ENCODE measurements at regions not wholly inside any gene's neighbourhood (a gene's known extent, or its start where the extent isn't known, plus 50 kb on each side); places are given as distances from the start of the nearest gene placed in this dataset.

- no peak for TF ChIP-seq ZNF462 (CRISPR knock-in tag; IDR thresholded peaks at IDR 0.05)
- no peak for TF ChIP-seq POLR2AphosphoS5 (IDR thresholded peaks at IDR 0.05; ENCODE audit: low read depth)
- no peak for TF ChIP-seq EZH2phosphoT487 (IDR thresholded peaks at IDR 0.05; ENCODE audit: unreplicated experiment)
Observed at GRCh38 chr6:169942173-169942572, 190.8 kb downstream of the ERMARD start (continued).

- H4K20me1 ChIP-seq (replicated peaks; ENCODE audit: insufficient read depth): no peaks in the 10 kb centered on the region
- H3K27ac ChIP-seq (ENCODE audit: low read depth): no peak overlapping the region
- H3K4me3 ChIP-seq: no peak overlapping the region
- Mint-ChIP-seq H3K27me3 (ENCODE audit: insufficient read depth, low read depth, poor library complexity) (peaks cover 14% of the 10 kb centered on the region), H3K27ac (no peak overlapping the region), H3K9me3 (peaks cover 6% of the 10 kb centered on the region; the same call in 2 of the 3 replicates), H3K36me3 (ENCODE audit: low read depth) (no peaks in the 10 kb centered on the region), H3K4me3 (no peak overlapping the region), H3K4me1 (peaks cover 4% of the 10 kb centered on the region)
- H3K79me2 ChIP-seq (replicated peaks; ENCODE audit: insufficient read depth): no peaks in the 10 kb centered on the region
- no peaks in the 10 kb centered on the region for H3K36me3 ChIP-seq (ENCODE audit: insufficient read depth)
- no peaks in the 10 kb centered on the region for H3K4me1 ChIP-seq (ENCODE audit: insufficient read depth)
- DNase-seq (ENCODE audit: low spot score) (no peak), ATAC-seq (no peak)
- no peaks in the 10 kb centered on the region for H3F3A ChIP-seq (replicated peaks; ENCODE audit: low read depth)
- no peak overlapping the region for H2AFZ ChIP-seq
- no peak overlapping the region for H3K4me2 ChIP-seq
- no peak for TF ChIP-seq ZNF462 (CRISPR knock-in tag; IDR thresholded peaks at IDR 0.05)
- TF ChIP-seq NANOG (IDR thresholded peaks at IDR 0.05; ENCODE audit: borderline replicate concordance): no peak
- no peak for TF ChIP-seq EZH2 (IDR thresholded peaks at IDR 0.05; ENCODE audit: low read depth, unreplicated experiment)
- no peak for TF ChIP-seq STAT1 (IDR thresholded peaks at IDR 0.05; ENCODE audit: unreplicated experiment)
- no peaks in the 10 kb centered on the region for H3K27me3 ChIP-seq (ENCODE audit: insufficient read depth)
- no peaks in the 10 kb centered on the region for H3K9me2 ChIP-seq (ENCODE audit: insufficient read depth)
Observed at GRCh38 chr6:169940481-169941271, 189.3 kb downstream of the ERMARD start.

Measured in GM23338 (cell line).